K562 (cell line): ENCODE measurements at regions not wholly inside any gene's neighbourhood (a gene's known extent, or its start where the extent isn't known, plus 50 kb on each side); places are given as distances from the start of the nearest gene placed in this dataset.

Source experiments
- ATAC-seq: fragments of 200-7000 bp; cut with Tn5 transposase; 3 replicates; pipeline ENCODE4 v1.9.1; 2020; ENCODE audit warnings: moderate library complexity
- BruUV-seq: library from RNA; stranded (reverse); fragments of 400-500 nt; replicated peaks from 2 replicates; lab custom pipeline; 2021; lab: Mats Ljungman, UMichigan
- CTCF ChIA-PET: fragments of 300-600 bp; formaldehyde crosslinking; extraction: SDS; loops from one replicate; lab custom pipeline; 2021; ENCODE audit warnings: low intra/inter-chr PET ratio; lab: Yijun Ruan, JAX
- POLR2A ChIA-PET: fragments of 300-600, 350-650 bp; sonication (Branson Sonifier 250); formaldehyde crosslinking; extraction: SDS; loops from one replicate; lab custom pipeline; 2021; ENCODE audit warnings: antibody characterized with exemption, inconsistent platforms; lab: Yijun Ruan, JAX
- DNase-seq, 4 experiments: peaks; one replicate each; pipeline versions ENCODE4 v3.0.0 to v3.0.0-alpha.2; 2011 to 2018; ENCODE audit warnings: low spot score in 3 of 4, mixed read lengths in 3 of 4; ENCODE audit errors: extremely low read depth in 1 of 4
- FAIRE-seq: peaks from 2 replicates; lab custom pipeline; 2011; peaks lifted over from hg19 to GRCh38; lab: Jason Lieb, UNC
- H2AFZ ChIP-seq: 2 replicates; pipeline ENCODE4 v1.6.0; 2011; ENCODE audit warnings: low read depth, low read length, control low read depth, inconsistent platforms
- H3K27ac ChIP-seq: fragments of 200-600 bp; 3 replicates; pipeline ENCODE4 v1.8.0; 2011; ENCODE audit warnings: low read depth, mild to moderate bottlenecking, control low read depth, inconsistent platforms, low read length, moderate library complexity, mixed read lengths; ENCODE audit errors: extremely low read depth
- H3K27me3 ChIP-seq, 2 experiments: fragments of 300-600 bp in 1 of 2; 2 replicates in 1 of 2; 3 replicates in 1 of 2; pipeline versions ENCODE4 v1.6.0 to v1.8.0; 2011; ENCODE audit warnings: inconsistent platforms in 2 of 2, low read length in 2 of 2, mild to moderate bottlenecking in 1 of 2, mixed read lengths in 1 of 2, moderate library complexity in 1 of 2; ENCODE audit not compliant: control insufficient read depth in 2 of 2, insufficient read depth in 2 of 2
- H3K36me3 ChIP-seq: fragments of 300-600 bp; 3 replicates; pipeline ENCODE4 v1.8.0; 2011; ENCODE audit warnings: mild to moderate bottlenecking, low read length, inconsistent platforms; ENCODE audit not compliant: control insufficient read depth, insufficient read depth
- H3K4me1 ChIP-seq, 2 experiments: fragments of 200-600 bp in 1 of 2; replicated peaks in 1 of 2; 2 replicates in 1 of 2; 3 replicates in 1 of 2; pipeline versions ENCODE4 v1.5.1 to v1.8.0; 2011; ENCODE audit warnings: inconsistent platforms in 2 of 2, low read length in 2 of 2, mild to moderate bottlenecking in 1 of 2, mixed read lengths in 1 of 2, moderate library complexity in 1 of 2; ENCODE audit not compliant: control insufficient read depth in 2 of 2, insufficient read depth in 2 of 2
- H3K4me2 ChIP-seq: 2 replicates; pipeline ENCODE4 v1.6.1; 2011; ENCODE audit warnings: low read length, control low read depth, inconsistent platforms, mixed read lengths; ENCODE audit not compliant: insufficient read depth
- H3K4me3 ChIP-seq: fragments of 200-600 bp; sonication (generic), shearing (Covaris generic); 2 replicates; pipeline ENCODE4 v1.5.1; 2016; ENCODE audit warnings: control low read depth, inconsistent platforms
- H3K79me2 ChIP-seq: fragments of 200-600 bp; 3 replicates; pipeline ENCODE4 v1.8.0; 2011; ENCODE audit warnings: low read length, inconsistent platforms; ENCODE audit not compliant: control insufficient read depth, insufficient read depth
- H3K9ac ChIP-seq, 2 experiments: 2 replicates each; pipeline versions ENCODE4 v1.6.0 to v1.6.1; 2011; ENCODE audit warnings: low read depth in 2 of 2, low read length in 2 of 2, control low read depth in 1 of 2, inconsistent platforms in 1 of 2, mild to moderate bottlenecking in 1 of 2, mixed read lengths in 1 of 2; ENCODE audit not compliant: insufficient read depth in 1 of 2
- H3K9me1 ChIP-seq: one replicate; pipeline ENCODE4 v1.6.0; 2011; ENCODE audit warnings: inconsistent platforms, mild to moderate bottlenecking, low read length, moderate library complexity; ENCODE audit not compliant: control insufficient read depth, insufficient read depth
- H3K9me3 ChIP-seq: replicated peaks from 2 replicates; pipeline ENCODE4 v1.5.1; 2011; ENCODE audit warnings: low read depth, low read length, inconsistent platforms; ENCODE audit not compliant: control insufficient read depth, insufficient read depth
- H4K20me1 ChIP-seq: replicated peaks from 2 replicates; pipeline ENCODE4 v1.6.1; 2011; ENCODE audit warnings: low read length, inconsistent platforms, mixed read lengths; ENCODE audit not compliant: control insufficient read depth, insufficient read depth
- ATF7 ChIP-seq: fragments of 450-650 bp; IDR thresholded peaks from 2 replicates; pipeline ENCODE4 v1.7.1; 2014; ENCODE audit warnings: mild to moderate bottlenecking, moderate library complexity
- BDP1 ChIP-seq: IDR thresholded peaks from 3 replicates; pipeline ENCODE4 v1.6.1; 2011; ENCODE audit not compliant: insufficient read length, insufficient read depth
- BRF1 ChIP-seq: IDR thresholded peaks from 3 replicates; pipeline ENCODE4 v1.6.1; 2011; ENCODE audit warnings: borderline replicate concordance, mild to moderate bottlenecking; ENCODE audit not compliant: insufficient read length; ENCODE audit errors: extremely low read depth
- CHD1 ChIP-seq: fragments of 200-600 bp; sonication (generic); IDR thresholded peaks from one replicate; pipeline ENCODE4 v1.6.1; 2012; ENCODE audit warnings: mild to moderate bottlenecking, moderate library complexity, low read length, inconsistent platforms
- EP400 ChIP-seq: fragments of 450-650 bp; IDR thresholded peaks from 2 replicates; pipeline ENCODE4 v1.6.1; 2017; ENCODE audit warnings: antibody characterized with exemption, mild to moderate bottlenecking, moderate library complexity
- KDM4B ChIP-seq, 2 experiments: fragments of 450-650 bp in 1 of 2; sonication (generic) in 1 of 2; IDR thresholded peaks; 2 replicates each; pipeline ENCODE4 v1.6.1; 2016 to 2017; ENCODE audit warnings: borderline replicate concordance in 2 of 2, antibody characterized with exemption in 1 of 2, low read depth in 1 of 2, mild to moderate bottlenecking in 1 of 2
- NBN ChIP-seq: fragments of 450-650 bp; IDR thresholded peaks from 2 replicates; pipeline ENCODE4 v1.6.1; 2016; ENCODE audit warnings: low read depth, mild to moderate bottlenecking
- NFIC ChIP-seq: fragments of 450-650 bp; IDR thresholded peaks from 2 replicates; pipeline ENCODE4 v1.6.1; 2017; ENCODE audit warnings: mild to moderate bottlenecking, inconsistent platforms
- PKNOX1 ChIP-seq: fragments of 450-650 bp; IDR thresholded peaks from 2 replicates; pipeline ENCODE4 v1.6.1; 2016
- RUNX1 ChIP-seq: sonication (generic); IDR thresholded peaks from 2 replicates; pipeline ENCODE4 v1.6.1; 2016; ENCODE audit warnings: antibody characterized with exemption, low read depth
- SAP30 ChIP-seq: fragments of 200-600 bp; sonication (generic); IDR thresholded peaks from 2 replicates; pipeline ENCODE4 v1.6.1; 2012; ENCODE audit warnings: borderline replicate concordance, low read depth, mild to moderate bottlenecking, moderate library complexity, low read length, control low read depth, inconsistent platforms; ENCODE audit not compliant: insufficient read depth, poor library complexity, severe bottlenecking
- SREBF2 ChIP-seq: sonication (generic); formaldehyde crosslinking; IDR thresholded peaks from 2 replicates; pipeline ENCODE4 v1.4.0; 2020; ENCODE audit warnings: mild to moderate bottlenecking, missing genetic modification reagents
- YY1 ChIP-seq, 3 experiments: IDR thresholded peaks; 2 replicates each; pipeline ENCODE4 v1.6.1; 2011; ENCODE audit warnings: low read length in 2 of 3, mild to moderate bottlenecking in 2 of 3, moderate library complexity in 2 of 3, borderline replicate concordance in 1 of 3, control low read depth in 1 of 3, low read depth in 1 of 3; ENCODE audit not compliant: insufficient read depth in 3 of 3, insufficient replicate concordance in 2 of 3, control insufficient read depth in 1 of 3, insufficient read length in 1 of 3; ENCODE audit errors: extremely low read depth in 1 of 3
- ZBTB7A ChIP-seq: IDR thresholded peaks from 2 replicates; pipeline ENCODE4 v1.6.1; 2011; ENCODE audit warnings: low read depth, mild to moderate bottlenecking, low read length, moderate library complexity, borderline replicate concordance; ENCODE audit not compliant: control insufficient read depth
- ZNF324 ChIP-seq: fragments of 250-450 bp; sonication (Bioruptor Pico); IDR thresholded peaks from 2 replicates; pipeline ENCODE4 v1.4.0; 2020; ENCODE audit warnings: mild to moderate bottlenecking
- ZNF395 ChIP-seq: fragments of 200-800 bp; sonication (Bioruptor generic); IDR thresholded peaks from 2 replicates; pipeline ENCODE4 v1.6.1; 2017; ENCODE audit warnings: missing genetic modification characterization, missing compliant biosample characterization
- ZNF431 ChIP-seq: sonication (generic); formaldehyde crosslinking; IDR thresholded peaks from 2 replicates; pipeline ENCODE4 v1.8.0; 2022; ENCODE audit warnings: mild to moderate bottlenecking, missing genetic modification reagents
- ZNF764 ChIP-seq: fragments of 250-450 bp; sonication (Bioruptor Pico); IDR thresholded peaks from 2 replicates; pipeline ENCODE4 v1.4.0; 2020; ENCODE audit warnings: low read depth, mild to moderate bottlenecking, moderate library complexity
- WGBS: fragments of 100-300 bp; shearing (Covaris generic); methylation state at CpG from one replicate; pipeline ENCODE4 v1.1.6; 2016; ENCODE audit warnings: low coverage, mixed read lengths; ENCODE audit not compliant: insufficient coverage; ENCODE audit errors: missing lambda C conversion rate; 5-methylcytosine and 5-hydroxymethylcytosine counted together
- in situ Hi-C: fragments of 300-500 bp; cut with MboI; formaldehyde crosslinking; loops from 4 replicates; pipeline ENCODE4 v1.15.0; 2018; ENCODE audit warnings: inconsistent platforms, mixed read lengths
- intact Hi-C: fragments of 100-400 bp; cut with micrococcal nuclease; formaldehyde crosslinking; loops from 2 replicates; pipeline ENCODE4 v1.14.2; 2022
- TF ChIP-seq, protein P1 (sequence below): IDR thresholded peaks from 2 replicates; pipeline ENCODE4 v1.6.1; 2012; ENCODE audit warnings: low read depth, low read length, improper control_type of control experiment, borderline replicate concordance

DNA sequence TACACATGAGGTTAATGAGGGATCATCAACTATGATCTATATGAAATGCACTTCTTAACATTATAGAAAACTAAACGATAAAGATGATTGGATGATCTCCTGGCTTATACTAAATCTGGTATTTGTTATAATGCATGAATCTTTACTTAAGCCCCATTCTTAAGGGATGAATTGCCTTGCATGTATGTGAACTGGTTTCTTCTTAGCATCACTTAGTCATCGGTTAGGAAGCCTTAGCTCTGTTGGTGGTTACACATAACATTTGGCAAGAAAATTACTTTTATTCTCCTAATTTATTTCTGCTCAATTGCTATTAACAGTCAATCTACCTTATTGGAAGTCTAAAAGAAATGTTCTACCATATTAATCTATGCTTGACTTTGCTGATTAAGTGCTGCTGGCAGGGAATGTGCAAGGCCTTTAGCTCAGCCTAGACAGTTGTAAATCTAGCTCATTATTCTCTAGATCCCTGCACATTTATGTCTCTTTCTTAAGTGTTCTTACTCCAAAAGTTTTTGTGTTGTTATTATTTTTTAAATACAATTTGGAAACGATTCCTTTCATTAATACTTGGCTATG is 356.0 kb downstream of the ZPLD1 start:
- DNase-seq: no peak
- intact Hi-C loops: no loop called here
- 0% methylated on average over 3 of the region's 3 CpGs for WGBS
- FAIRE-seq: no peak
- Histone ChIP-seq H3K4me2 (no peak overlapping the region), H4K20me1 (no peaks in the 10 kb centered on the region)
- BruUV-seq: no TSS peak
- TF ChIP-seq SREBF2 (CRISPR knock-in tag) (no peak), PKNOX1 (no peak), ZBTB7A (no peak), CHD1 (no peak), ATF7 (no peak), ZNF764 (CRISPR knock-in tag) (no peak), YY1 (IDR thresholded peaks at IDR 0.05; ENCODE audit: borderline replicate concordance in 1 of 3, control insufficient read depth in 1 of 3, extremely low read depth in 1 of 3, insufficient read depth in 3 of 3, insufficient read length in 1 of 3, insufficient replicate concordance in 2 of 3, low read depth in 1 of 3, low read length in 2 of 3) (no peak), RUNX1 (no peak), ZNF395 (CRISPR knock-in tag) (no peak), ZNF431 (CRISPR knock-in tag) (no peak), BDP1 (no peak), KDM4B (IDR thresholded peaks at IDR 0.05; ENCODE audit: borderline replicate concordance in 2 of 2, low read depth in 1 of 2) (no peak), NFIC (no peak), NBN (no peak), EP400 (no peak), ZNF324 (CRISPR knock-in tag) (no peak), SAP30 (no peak), BRF1 (no peak)
- TF ChIP-seq, protein P1, sequence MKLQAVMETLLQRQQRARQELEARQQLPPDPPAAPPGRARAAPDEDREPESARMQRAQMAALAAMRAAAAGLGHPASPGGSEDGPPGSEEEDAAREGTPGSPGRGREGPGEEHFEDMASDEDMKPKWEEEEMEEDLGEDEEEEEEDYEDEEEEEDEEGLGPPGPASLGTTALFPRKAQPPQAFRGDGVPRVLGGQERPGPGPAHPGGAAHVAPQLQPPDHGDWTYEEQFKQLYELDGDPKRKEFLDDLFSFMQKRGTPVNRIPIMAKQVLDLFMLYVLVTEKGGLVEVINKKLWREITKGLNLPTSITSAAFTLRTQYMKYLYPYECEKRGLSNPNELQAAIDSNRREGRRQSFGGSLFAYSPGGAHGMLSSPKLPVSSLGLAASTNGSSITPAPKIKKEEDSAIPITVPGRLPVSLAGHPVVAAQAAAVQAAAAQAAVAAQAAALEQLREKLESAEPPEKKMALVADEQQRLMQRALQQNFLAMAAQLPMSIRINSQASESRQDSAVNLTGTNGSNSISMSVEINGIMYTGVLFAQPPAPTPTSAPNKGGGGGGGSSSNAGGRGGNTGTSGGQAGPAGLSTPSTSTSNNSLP: no peak
- TF ChIP-seq, all 486 proteins: peak for 0
- Histone ChIP-seq H2AFZ (no peak overlapping the region), H3K27me3 (no peaks in the 10 kb centered on the region), H3K9me1 (no peaks in the 10 kb centered on the region), H3K4me3 (no peak overlapping the region), H3K9me3 (no peaks in the 10 kb centered on the region), H3K36me3 (no peaks in the 10 kb centered on the region), H3K79me2 (no peaks in the 10 kb centered on the region), H3K27ac (no peak overlapping the region), H3K9ac (no peak overlapping the region), H3K4me1 (no peaks in the 10 kb centered on the region)
- ATAC-seq: no peak
- ChIA-PET CTCF (no interaction called here), POLR2A (no interaction called here)
- in situ Hi-C loops: no loop called here
